Osteoblast (primary cell): ENCODE measurements at regions not wholly inside any gene's neighbourhood (a gene's known extent, or its start where the extent isn't known, plus 50 kb on each side); places are given as distances from the start of the nearest gene placed in this dataset.
A peak's percentile ranks its signal among the peaks of the same experiment; 100 is the strongest.

Experiments used
- DNase-seq: peaks from one replicate; pipeline ENCODE4 v3.0.0; 2011; ENCODE audit warnings: low spot score, mixed read lengths; ENCODE audit not compliant: insufficient read length; ENCODE audit errors: missing footprints
- H2AFZ ChIP-seq: 2 replicates; pipeline ENCODE4 v1.6.0; 2011; ENCODE audit warnings: mild to moderate bottlenecking, low read length
- H3K27ac ChIP-seq: 2 replicates; pipeline ENCODE4 v1.5.1; 2011; ENCODE audit warnings: mild to moderate bottlenecking, low read depth, low read length, moderate library complexity
- H3K27me3 ChIP-seq: 2 replicates; pipeline ENCODE4 v1.6.0; 2012; ENCODE audit warnings: mild to moderate bottlenecking, control low read depth, inconsistent platforms, low read length, moderate library complexity; ENCODE audit not compliant: insufficient read depth
- H3K36me3 ChIP-seq: 2 replicates; pipeline ENCODE4 v1.5.1; 2011; ENCODE audit warnings: mild to moderate bottlenecking, low read length, control low read depth, moderate library complexity; ENCODE audit not compliant: insufficient read depth
- H3K4me1 ChIP-seq: 2 replicates; pipeline ENCODE4 v1.5.1; 2011; ENCODE audit warnings: mild to moderate bottlenecking, low read length, control low read depth, moderate library complexity; ENCODE audit not compliant: insufficient read depth
- H3K4me2 ChIP-seq: 2 replicates; pipeline ENCODE4 v1.6.0; 2011; ENCODE audit warnings: mild to moderate bottlenecking, low read length; ENCODE audit not compliant: insufficient read depth
- H3K4me3 ChIP-seq: fragments of 200-600 bp; sonication (generic); 3 replicates; pipeline ENCODE4 v1.5.1; 2012; ENCODE audit warnings: mild to moderate bottlenecking, low read length, inconsistent platforms; ENCODE audit not compliant: insufficient read depth
- H3K79me2 ChIP-seq: 2 replicates; pipeline ENCODE4 v1.6.0; 2012; ENCODE audit warnings: mild to moderate bottlenecking, low read length, control low read depth, inconsistent platforms; ENCODE audit not compliant: insufficient read depth
- H3K9me3 ChIP-seq: 2 replicates; pipeline ENCODE4 v1.5.1; 2011; ENCODE audit warnings: low read depth, low read length, control low read depth
- H4K20me1 ChIP-seq: 2 replicates; pipeline ENCODE4 v1.6.0; 2012; ENCODE audit warnings: mild to moderate bottlenecking, low read length, control low read depth; ENCODE audit not compliant: insufficient read depth
- TF ChIP-seq, protein P1 (sequence below): IDR thresholded peaks from 2 replicates; pipeline ENCODE4 v1.5.1; 2011; ENCODE audit warnings: mild to moderate bottlenecking, low read depth, low read length, moderate library complexity; ENCODE audit errors: extremely low read depth

DNA sequence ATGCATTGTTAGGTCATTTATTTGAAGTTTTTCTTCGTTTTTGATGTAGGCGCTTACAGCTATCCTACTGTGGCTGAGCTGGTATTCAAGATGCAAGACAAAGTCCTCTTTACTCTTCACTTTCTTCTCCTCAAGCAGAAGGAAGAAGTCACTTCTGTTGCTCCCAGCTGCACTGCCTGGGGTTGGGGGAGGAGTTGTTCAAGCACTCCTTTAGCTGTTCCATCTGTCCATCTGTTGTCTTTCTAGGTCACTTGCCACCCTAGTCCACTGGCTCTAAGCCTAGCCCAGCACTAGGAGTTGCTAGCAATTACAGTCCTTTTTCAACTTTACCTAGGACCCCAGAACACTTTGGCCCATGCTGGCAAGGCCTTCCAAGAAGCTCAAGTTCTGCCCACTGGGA lies 200.6 kb upstream of the RBMS1 start:
- Histone ChIP-seq H3K4me3 (no peak overlapping the region), H3K9me3 (no peaks in the 10 kb centered on the region), H3K79me2 (no peaks in the 10 kb centered on the region), H3K36me3 (no peaks in the 10 kb centered on the region), H3K27me3 (no peaks in the 10 kb centered on the region), H3K4me2 (no peak overlapping the region), H4K20me1 (no peaks in the 10 kb centered on the region), H3K27ac (no peak overlapping the region), H2AFZ (no peak overlapping the region), H3K4me1 (no peaks in the 10 kb centered on the region)
- DNase-seq, result no peak
- TF ChIP-seq, protein P1, sequence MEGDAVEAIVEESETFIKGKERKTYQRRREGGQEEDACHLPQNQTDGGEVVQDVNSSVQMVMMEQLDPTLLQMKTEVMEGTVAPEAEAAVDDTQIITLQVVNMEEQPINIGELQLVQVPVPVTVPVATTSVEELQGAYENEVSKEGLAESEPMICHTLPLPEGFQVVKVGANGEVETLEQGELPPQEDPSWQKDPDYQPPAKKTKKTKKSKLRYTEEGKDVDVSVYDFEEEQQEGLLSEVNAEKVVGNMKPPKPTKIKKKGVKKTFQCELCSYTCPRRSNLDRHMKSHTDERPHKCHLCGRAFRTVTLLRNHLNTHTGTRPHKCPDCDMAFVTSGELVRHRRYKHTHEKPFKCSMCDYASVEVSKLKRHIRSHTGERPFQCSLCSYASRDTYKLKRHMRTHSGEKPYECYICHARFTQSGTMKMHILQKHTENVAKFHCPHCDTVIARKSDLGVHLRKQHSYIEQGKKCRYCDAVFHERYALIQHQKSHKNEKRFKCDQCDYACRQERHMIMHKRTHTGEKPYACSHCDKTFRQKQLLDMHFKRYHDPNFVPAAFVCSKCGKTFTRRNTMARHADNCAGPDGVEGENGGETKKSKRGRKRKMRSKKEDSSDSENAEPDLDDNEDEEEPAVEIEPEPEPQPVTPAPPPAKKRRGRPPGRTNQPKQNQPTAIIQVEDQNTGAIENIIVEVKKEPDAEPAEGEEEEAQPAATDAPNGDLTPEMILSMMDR, result no peak

DNA sequence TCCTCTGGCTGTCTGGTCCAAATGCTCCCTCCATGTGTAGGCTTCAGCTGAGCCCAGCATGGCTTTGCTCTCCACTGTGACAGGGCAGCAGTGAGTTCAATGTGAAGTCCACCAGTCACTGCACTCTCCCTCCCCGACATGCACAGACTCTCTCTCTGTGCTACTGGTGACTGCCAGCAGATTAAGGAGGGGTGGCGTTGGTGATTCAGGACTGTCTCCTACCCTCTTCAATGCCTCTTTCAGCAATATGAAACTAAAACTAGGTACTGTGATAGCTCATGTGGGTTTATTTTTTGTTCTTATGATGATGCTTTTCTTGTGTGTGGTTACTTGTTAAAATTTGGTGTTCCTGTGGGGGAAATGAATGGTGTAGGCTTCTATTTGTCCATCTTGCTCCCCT lies 201.0 kb upstream of the RBMS1 start:
- Histone ChIP-seq H3K9me3 (no peaks in the 10 kb centered on the region), H3K79me2 (no peaks in the 10 kb centered on the region), H3K36me3 (no peaks in the 10 kb centered on the region), H3K4me3 (no peak overlapping the region), H3K4me2 (no peak overlapping the region), H3K4me1 (no peaks in the 10 kb centered on the region), H3K27me3 (no peaks in the 10 kb centered on the region), H2AFZ (peak overlapping the region; percentile 53), H4K20me1 (no peaks in the 10 kb centered on the region), H3K27ac (no peak overlapping the region)
- TF ChIP-seq, protein P1, result no peak
- DNase-seq, result no peak

DNA sequence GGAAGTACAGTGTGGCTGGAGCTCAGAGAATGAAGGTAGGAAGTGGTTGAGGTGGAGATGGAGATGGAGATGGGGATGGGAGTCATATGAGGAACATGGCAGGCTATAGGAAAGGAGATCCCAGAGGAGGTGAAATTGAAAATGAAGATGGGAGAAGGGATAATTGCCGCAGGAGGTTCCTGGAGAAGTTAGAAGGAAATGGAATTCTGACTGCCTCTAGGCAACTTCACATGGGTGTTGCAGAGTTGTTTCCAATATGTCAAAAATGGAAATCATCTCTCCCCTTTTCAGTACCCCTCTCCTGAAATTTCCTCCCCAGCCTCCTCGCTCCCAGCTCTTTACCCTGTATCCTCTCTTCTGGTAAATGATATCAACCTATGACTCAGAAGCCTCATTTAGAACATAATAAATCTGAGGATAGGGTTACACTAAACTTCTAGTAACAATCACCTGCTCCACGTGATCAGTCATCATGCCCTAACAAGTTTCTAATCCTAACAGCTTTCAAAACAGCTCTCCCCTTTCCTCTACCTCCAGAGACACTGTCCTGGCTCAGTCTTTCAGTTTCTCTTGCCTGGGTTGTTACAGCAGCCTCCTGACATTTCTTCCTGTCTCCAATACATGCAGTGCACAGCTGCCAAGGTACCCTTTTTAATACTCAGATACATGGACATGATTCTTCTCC lies 201.9 kb upstream of the RBMS1 start:
- H3K4me2 ChIP-seq, result no peak overlapping the region
- H3K27me3 ChIP-seq, result no peaks in the 10 kb centered on the region
- no peak for DNase-seq
- no peaks in the 10 kb centered on the region for H3K4me1 ChIP-seq
- no peaks in the 10 kb centered on the region for H4K20me1 ChIP-seq
- no peak overlapping the region for H3K27ac ChIP-seq
- H2AFZ ChIP-seq, result no peak overlapping the region
- H3K79me2 ChIP-seq, result no peaks in the 10 kb centered on the region
- no peak overlapping the region for H3K4me3 ChIP-seq
- TF ChIP-seq, protein P1, result no peak
- H3K9me3 ChIP-seq, result no peaks in the 10 kb centered on the region
- no peaks in the 10 kb centered on the region for H3K36me3 ChIP-seq

DNA sequence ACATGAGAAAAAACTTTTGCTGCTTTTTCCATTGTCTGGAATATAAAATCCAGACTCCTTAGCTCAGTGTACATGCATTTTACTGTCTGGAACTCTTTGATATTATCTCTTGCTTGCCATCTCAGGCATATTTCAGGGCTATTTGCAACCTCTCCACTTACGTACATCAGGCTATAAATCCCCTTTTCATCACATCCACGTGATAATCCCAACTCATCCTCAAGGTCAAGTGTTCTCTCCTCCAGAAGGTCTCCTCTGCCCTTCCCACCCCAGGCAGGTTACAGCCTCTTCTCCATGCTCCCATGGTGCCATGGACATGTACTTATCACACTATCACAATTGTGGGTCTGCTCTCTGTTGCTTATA lies 202.5 kb upstream of the RBMS1 start:
- DNase-seq, result no peak
- no peaks in the 10 kb centered on the region for H3K36me3 ChIP-seq
- no peak overlapping the region for H2AFZ ChIP-seq
- no peaks in the 10 kb centered on the region for H3K4me1 ChIP-seq
- TF ChIP-seq, protein P1, result no peak
- no peaks in the 10 kb centered on the region for H3K27me3 ChIP-seq
- H4K20me1 ChIP-seq, result no peaks in the 10 kb centered on the region
- no peak overlapping the region for H3K27ac ChIP-seq
- no peaks in the 10 kb centered on the region for H3K79me2 ChIP-seq
- H3K4me2 ChIP-seq, result no peak overlapping the region
- H3K9me3 ChIP-seq, result no peaks in the 10 kb centered on the region
- H3K4me3 ChIP-seq, result no peak overlapping the region
